Activated CD4-positive, alpha-beta T cell treated with anti-CD3 and anti-CD28 coated beads for 36 hours (primary cell): ENCODE measurements at regions not wholly inside any gene's neighbourhood (a gene's known extent, or its start where the extent isn't known, plus 50 kb on each side); places are given as distances from the start of the nearest gene placed in this dataset.
"Not testable (repeated sequence)": the region's sequence is repeated elsewhere in the genome, so short reads cannot be mapped to it uniquely, and the experiment has no call there.

Experiments used
- ATAC-seq: fragments of 200-7000 bp; cut with Tn5 transposase; one replicate; pipeline ENCODE4 v1.10.0; 2021; ENCODE audit warnings: mild to moderate bottlenecking, moderate library complexity
- CTCF ChIA-PET: fragments of 350-600 bp; sonication (Branson Sonifier 250); formaldehyde crosslinking; loops from one replicate; lab custom pipeline; 2021; ENCODE audit warnings: antibody characterized with exemption; lab: Charles Lee
- POLR2A ChIA-PET: fragments of 350-600 bp; sonication (Branson Sonifier 250); formaldehyde crosslinking; loops from one replicate; lab custom pipeline; 2021; ENCODE audit warnings: antibody characterized with exemption, inconsistent platforms; lab: Charles Lee
- DNase-seq: peaks from one replicate; pipeline ENCODE4 v3.0.0-alpha.2; 2020
- H3K27ac Mint-ChIP-seq: one replicate; pipeline ENCODE4 v1.8.0; 2021; ENCODE audit warnings: mixed read lengths
- H3K27me3 Mint-ChIP-seq: one replicate; pipeline ENCODE4 v1.8.0; 2021; ENCODE audit warnings: mixed read lengths
- H3K36me3 Mint-ChIP-seq: one replicate; pipeline ENCODE4 v1.8.0; 2021; ENCODE audit warnings: low read depth, mixed read lengths
- H3K4me1 Mint-ChIP-seq: one replicate; pipeline ENCODE4 v1.8.0; 2021; ENCODE audit warnings: mixed read lengths
- H3K4me3 Mint-ChIP-seq: one replicate; pipeline ENCODE4 v1.8.0; 2021; ENCODE audit warnings: mild to moderate bottlenecking, moderate library complexity, mixed read lengths
- H3K9me3 Mint-ChIP-seq: one replicate; pipeline ENCODE4 v1.8.0; 2021; ENCODE audit warnings: low read depth, mixed read lengths
- intact Hi-C, 2 experiments: fragments of 100-400 bp; cut with DNase I in 1 of 2; cut with micrococcal nuclease in 1 of 2; formaldehyde crosslinking; loops; one replicate each; pipeline versions ENCODE4 v1.14.2 to v1.15.1; 2022 to 2024; cut with DNase I, micrococcal nuclease

DNA sequence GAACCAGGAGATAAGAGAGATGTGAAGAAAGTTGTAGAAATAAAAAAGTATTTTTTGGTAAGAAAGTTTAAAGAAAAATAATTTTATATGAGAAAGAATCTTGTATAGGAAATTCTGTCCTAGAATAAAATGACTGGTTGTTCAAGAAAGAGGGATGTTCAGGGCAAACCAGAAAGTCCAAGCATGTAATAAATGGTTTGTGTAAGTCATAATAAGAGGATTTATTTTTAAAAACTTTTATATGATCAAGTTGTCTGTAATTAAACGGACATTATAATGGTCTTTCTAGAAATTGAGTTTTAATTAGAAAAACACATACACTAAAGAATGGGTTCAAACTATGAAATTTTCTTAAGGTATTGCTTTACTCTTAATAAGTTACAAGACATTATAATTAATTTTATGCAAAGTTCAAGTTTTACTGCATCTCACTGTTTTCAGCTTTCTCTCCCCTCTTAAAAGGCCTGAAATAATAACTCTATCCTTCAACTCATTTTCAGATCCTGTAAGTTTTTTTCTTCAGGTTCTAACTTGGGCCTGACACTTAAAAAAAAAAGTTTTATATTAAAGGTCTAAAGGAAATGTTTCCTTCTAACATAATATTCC lies 56.1 kb upstream of the ZNF300 start:
- DNase-seq = no peak
- H3K9me3 Mint-ChIP-seq = peaks cover 23% of the 10 kb centered on the region
- no peaks in the 10 kb centered on the region for H3K36me3 Mint-ChIP-seq
- ATAC-seq = no peak
- H3K4me3 Mint-ChIP-seq = no peak overlapping the region
- H3K27ac Mint-ChIP-seq = no peak overlapping the region
- intact Hi-C loops = no loop called here
- peaks cover 12% of the 10 kb centered on the region for H3K27me3 Mint-ChIP-seq
- H3K4me1 Mint-ChIP-seq = no peaks in the 10 kb centered on the region
- POLR2A ChIA-PET = no interaction called here
- CTCF ChIA-PET = interaction anchor here (0.6 kb wide), 1 partner anchor 40 kb away, joined by 3 read pairs; no protein-coding TSS in a partner anchor

GRCh38 chr5:150960323-150960722 lies 55.5 kb upstream of the ZNF300 start:
- H3K27me3 Mint-ChIP-seq, ATAC-seq, POLR2A ChIA-PET, DNase-seq, H3K36me3 Mint-ChIP-seq, H3K4me1 Mint-ChIP-seq, intact Hi-C loops, H3K27ac Mint-ChIP-seq, H3K4me3 Mint-ChIP-seq: not testable (repeated sequence)
- CTCF ChIA-PET = interaction anchor here (0.6 to 1.1 kb wide), 2 partner anchors 41 to 165 kb away, joined by 3 to 4 read pairs; no protein-coding TSS in a partner anchor
- H3K9me3 Mint-ChIP-seq = peaks cover 22% of the 10 kb centered on the region
